ENCODE measurements at regions not wholly inside any gene's neighbourhood (a gene's known extent, or its start where the extent isn't known, plus 50 kb on each side); places are given as distances from the start of the nearest gene placed in this dataset.

GRCh38 chr1:102580806-102581205, 527.5 kb downstream of the COL11A1 start:
- TF ChIP-seq CTCF (IDR thresholded peaks at IDR 0.05; ENCODE audit: poor library complexity, severe bottlenecking), result no peak
- no peak for TF ChIP-seq TAF1 (IDR thresholded peaks at IDR 0.05; ENCODE audit: low read depth)
- TF ChIP-seq POLR2AphosphoS5 (IDR thresholded peaks at IDR 0.05), result no peak
- no peak for TF ChIP-seq RAD21 (conservative IDR thresholded peaks at IDR 0.05)
- TF ChIP-seq EZH2 (IDR thresholded peaks at IDR 0.05; ENCODE audit: borderline replicate concordance, insufficient read depth, low read length, poor library complexity, severe bottlenecking), result no peak
- no peak for TF ChIP-seq EP300 (conservative IDR thresholded peaks at IDR 0.05; ENCODE audit: poor library complexity, severe bottlenecking)
- TF ChIP-seq REST (IDR thresholded peaks at IDR 0.05; ENCODE audit: borderline replicate concordance), result no peak

All from neural cell (in vitro differentiated cells).